DMS153 treated with DMSO at 0.1 percent for 48 hours (cell line): ENCODE measurements at regions not wholly inside any gene's neighbourhood (a gene's known extent, or its start where the extent isn't known, plus 50 kb on each side); places are given as distances from the start of the nearest gene placed in this dataset.

Experiments used
- DNase-seq: peaks from one replicate; lab custom pipeline; 2025; ENCODE audit not compliant: unreplicated experiment; lab: John Stamatoyannopoulos, UW

DNA sequence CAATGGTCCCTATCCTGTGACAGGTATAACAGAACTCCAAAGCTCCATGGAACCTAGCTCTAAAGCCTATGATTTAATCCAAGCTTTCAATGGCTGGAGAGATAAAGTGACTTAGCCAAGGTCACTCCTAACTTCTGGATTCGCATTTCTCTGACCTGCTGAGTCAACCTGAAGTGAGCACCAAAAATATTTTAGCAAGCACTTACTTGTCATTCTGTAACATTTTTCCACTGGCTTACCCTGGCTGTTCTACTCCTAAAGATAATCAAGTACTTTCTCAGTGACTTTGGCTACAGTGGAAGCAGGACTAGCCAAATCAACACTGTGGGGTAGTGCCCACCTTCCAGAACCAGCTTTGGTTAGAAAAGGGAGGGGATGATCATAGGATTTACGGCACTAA, 188.3 kb downstream of the OGFRL1 start:
- DNase-seq: no peak

DNA sequence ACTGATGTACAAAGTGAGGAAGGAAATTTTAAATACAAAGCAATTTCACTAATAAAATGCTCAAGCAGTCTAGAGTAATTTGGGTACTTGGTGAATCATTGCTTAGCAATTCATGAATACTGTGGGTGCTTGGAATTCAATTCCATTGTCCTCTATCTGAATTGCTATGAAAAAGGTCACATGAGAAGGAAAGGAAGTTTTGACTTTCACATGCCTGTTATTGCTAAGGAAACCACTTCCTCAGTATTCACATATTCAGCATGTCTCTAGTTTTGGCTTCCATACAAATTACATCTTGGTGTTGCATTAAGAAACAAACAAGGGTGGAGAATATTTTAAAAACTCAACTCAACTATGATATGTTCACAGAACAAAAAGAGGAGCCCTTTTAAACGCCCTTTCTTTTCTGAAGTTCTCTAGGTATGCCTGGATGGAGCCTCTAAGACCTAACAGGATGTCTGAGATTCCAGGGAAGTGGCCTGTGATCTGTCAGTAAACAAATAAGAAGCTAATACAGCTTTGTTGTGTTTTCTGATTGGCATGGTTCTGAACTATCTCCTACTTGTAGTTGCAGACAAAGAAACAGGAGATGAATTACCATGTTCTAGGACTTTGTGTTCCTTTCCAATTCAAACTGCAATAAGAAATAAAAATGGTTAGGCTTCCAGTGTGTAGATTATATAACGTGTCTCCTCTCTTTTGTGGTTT, 190.4 kb downstream of the OGFRL1 start:
- no peak for DNase-seq

DNA sequence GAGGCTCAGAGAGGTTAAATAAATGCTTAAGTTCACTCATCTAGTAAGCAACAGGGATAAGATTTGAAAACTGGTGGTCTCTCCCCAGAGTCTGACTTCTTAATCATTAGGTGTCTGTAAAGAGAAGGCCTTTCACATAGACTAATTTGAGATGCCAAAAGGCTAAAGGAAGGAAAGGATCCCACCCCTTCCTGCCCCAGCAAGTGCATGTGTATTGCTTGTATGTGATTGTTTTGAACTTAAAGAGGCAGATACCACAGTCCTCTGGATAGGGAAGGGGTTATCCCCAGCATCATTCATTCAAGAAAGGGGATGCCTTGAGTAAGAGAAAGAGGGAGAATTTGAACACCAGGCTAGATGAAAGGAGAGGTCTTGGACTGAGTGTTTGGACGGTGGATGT, 192.0 kb downstream of the OGFRL1 start:
- DNase-seq: no peak

DNA sequence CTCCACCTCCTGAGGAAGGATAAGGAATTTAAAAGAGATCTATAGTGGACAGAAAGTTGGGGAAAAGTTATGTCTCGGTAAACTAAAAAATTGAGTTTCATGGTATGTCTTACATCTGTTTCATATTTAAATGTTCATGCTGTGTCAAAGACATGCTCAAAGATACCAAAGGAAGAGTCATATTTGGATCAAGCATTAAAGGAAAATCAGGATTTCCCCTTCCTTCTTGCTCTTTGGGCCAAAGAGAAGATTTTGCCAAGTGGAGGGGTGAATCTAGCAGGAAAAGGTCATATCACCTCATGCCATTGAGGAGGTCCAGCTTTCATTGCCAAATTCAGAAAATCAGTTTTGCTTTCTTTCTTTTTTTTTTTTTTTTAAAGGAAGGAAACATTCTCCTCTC, 192.4 kb downstream of the OGFRL1 start:
- DNase-seq: no peak

DNA sequence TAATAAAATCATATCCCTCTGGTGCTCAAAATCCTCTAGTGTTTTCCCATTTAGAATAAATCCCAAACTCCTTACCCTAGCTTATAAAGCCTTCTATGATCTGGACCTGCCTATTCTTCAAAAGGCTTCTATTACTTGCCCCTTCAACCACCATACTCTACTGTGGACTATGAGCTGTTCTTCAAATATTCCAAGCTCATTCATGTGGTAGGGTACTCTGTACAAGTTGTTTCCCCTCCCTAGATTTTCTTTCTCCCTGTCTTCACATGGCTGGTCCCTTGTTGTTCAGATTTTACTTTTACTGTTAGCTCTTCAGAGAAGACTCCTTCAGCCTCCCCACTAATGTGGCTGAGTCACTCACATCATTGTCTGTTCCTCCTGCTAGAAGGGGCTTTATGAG, 193.2 kb downstream of the OGFRL1 start:
- DNase-seq: no peak

DNA sequence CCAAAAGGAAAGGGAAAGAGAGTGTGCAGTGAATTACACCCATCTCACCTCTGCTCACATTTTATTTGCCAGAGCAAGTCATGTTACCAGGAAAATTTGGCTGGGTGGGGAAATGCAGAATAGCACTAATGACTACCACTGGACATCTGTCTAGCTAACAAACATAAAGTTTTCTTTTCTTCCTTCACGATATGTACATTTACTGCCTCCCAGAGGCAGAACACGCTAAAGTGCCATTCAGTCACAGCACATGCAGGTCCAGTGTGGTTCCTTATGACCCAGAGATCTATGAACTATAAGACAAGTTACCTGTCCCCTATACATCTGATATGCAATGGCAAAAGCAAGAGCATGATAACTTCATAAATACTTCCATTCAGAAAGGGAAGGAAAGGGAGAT, 194.1 kb downstream of the OGFRL1 start:
- DNase-seq: no peak

DNA sequence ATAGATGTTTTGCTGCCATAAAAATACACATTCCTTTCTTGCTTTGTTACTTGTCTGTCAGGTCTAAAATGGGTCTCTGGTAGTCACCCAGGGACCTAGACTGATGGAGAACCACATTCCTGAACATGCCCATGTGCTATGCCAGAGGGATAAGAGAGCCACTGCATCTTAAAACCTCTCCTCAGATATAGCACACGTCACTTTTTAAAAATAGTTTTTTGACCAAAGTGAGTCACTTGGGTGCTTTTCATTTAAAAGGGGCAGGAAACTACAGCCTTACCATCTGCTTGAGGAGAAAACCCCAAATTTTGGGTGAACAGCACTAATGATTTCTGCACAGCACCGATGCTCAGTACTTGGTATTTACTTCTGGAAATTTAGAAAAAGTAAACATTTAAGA, 197.8 kb downstream of the OGFRL1 start:
- no peak for DNase-seq

DNA sequence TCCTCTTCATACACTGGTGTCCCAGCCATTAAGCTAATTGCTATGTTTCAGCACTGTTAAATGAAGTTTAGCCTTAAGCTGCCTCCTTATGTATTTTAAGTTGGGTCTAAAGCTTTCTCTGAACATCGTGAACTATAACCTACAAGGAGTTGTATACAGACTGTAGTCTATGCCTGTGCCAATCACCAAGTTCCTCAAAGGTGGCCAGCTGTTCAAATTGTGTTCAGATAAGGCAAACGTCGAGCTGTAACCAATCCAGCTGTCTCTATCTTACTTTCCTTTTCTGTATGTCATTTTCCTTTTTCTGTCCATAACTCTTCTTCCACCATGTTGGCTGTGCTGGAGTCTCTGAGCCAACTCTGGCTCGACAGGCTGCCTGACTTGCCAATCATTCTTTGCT, 199.6 kb downstream of the OGFRL1 start:
- no peak for DNase-seq

DNA sequence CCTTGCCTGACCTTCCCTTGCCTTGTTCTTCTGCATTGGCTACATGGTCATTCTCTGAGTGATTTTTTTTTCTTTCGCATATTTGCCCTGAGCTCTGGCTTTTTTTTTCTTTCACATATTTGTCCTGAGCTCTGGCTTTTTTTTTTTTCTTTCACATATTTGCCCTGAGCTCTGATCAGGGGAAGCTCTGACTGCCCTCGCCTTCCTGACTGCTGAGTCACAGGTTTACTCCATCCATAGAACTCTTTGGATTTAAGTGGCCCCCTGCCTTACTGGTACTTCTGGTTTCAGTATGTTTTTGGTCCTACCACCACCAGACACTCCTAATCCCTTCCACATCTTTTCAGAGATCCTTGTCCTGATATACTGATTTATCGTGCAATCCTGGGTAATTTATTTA, 201.1 kb downstream of the OGFRL1 start:
- no peak for DNase-seq

DNA sequence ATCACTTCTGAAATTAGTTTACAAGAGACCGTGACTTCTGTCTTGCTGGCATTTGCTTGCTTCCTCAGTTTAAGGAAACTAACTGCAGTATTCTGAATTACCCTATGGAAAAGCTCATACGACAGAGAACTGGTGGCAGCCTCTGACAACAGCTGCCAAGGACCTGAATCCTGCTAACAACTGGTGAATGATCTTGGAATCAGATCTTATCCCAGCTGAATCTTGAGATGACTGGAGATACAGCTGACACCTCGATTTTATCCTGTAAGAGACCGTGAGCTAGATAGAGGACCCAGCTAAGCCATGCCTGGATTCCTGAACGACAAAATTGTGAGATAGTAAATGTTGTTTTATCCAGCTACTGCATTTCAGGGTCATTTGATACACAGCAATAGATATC, 202.3 kb downstream of the OGFRL1 start:
- no peak for DNase-seq

DNA sequence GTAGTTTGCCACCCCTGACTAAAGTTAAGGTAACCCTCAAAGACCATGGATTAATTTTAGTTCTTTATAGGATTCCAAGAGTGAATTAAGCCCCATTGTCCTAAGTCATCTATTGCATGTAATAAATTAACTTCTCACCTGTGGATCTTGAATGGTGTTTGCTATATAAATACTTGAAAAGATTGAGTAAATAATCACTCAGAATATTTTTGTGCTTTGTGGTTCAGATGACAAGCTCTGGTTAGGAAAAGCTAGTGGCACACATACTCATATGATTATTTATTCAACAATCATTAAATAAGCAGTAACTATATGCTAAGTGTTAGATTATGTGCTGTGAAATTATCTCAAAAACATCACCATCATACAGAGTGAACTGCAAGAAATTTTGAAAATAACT, 203.2 kb downstream of the OGFRL1 start:
- no peak for DNase-seq

DNA sequence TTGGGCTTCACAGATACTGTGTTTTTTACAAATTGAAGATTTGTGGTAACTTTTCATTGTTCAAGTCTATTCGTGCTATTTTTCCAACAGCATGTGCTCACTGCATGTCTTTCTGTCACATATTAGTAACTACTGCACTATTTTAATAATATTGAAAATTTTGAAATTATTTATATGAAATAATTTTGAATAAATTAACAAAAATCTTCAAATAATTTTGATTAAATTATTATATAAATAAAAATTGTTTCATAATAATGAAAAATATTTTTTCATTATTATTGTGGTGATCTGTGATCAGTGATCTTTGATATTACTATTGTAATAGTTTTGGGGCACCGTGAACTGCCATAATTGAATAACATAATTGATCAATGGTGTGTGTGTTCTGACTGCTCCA, 204.1 kb downstream of the OGFRL1 start:
- DNase-seq: no peak

DNA sequence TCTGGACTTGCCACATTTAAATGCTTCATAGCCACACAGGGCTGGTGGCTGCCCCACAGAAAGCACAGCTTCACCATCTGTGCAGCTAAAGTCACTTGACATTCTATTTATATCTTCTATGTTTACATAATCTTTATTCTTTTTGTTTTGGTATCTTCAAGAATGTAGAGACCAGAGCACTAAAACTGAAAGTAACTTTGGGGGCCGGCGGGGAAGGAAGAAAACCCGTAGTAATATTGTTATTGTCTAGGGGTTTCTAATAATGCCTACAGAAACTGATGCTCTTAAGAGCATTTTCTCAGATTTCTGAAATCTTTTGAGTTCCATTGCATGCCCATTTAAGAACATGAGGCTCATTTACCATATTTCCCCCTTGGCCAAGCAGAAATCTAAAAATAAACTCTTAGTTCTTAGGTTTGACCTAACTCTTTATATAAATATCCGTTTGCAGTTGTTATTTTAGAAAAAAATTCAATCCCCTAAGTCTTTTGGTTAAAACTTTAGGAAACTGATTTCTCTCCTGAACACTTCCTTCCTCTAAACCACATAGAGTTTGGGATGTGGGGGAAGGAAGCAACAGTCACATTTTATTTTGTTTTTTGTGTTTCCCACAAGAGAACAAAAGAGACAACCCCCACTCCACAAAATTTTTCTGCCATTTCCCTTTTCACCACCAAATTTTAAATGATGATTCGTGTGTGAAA, 207.6 kb downstream of the OGFRL1 start:
- no peak for DNase-seq

DNA sequence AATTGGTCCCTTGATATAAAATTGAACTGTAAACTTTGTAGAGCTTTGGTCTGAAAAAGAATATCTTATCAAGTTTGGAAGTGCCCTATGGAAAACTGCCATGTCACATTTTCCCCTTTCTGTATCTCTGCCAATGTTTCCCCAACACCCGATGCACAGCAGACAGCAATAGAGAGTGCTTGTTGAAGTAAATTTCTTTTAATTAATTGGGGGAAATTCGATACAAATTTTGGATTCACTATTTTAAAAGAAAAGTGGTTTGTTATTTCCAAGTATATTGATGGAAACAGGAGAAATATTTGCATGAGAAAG, 208.1 kb downstream of the OGFRL1 start:
- no peak for DNase-seq

DNA sequence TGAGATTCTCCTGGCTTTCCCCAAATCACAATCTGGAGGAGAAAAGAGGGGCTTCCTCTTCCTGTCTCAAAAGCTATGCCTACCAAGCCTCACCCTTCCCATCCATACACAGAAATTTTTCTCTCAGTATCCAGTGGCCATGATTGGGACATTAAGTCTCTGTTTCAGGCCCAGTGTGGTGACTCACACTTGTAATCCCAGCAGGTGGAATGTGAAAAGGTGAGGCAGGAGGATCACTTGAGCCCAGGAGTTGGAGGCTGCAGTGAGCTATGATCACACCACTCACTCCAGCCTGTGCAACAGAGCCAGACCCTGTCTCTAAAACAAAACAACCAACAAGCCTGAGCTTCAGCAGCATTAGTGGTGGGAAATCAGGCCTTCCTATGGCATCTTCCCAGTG, 210.0 kb downstream of the OGFRL1 start:
- DNase-seq: no peak

DNA sequence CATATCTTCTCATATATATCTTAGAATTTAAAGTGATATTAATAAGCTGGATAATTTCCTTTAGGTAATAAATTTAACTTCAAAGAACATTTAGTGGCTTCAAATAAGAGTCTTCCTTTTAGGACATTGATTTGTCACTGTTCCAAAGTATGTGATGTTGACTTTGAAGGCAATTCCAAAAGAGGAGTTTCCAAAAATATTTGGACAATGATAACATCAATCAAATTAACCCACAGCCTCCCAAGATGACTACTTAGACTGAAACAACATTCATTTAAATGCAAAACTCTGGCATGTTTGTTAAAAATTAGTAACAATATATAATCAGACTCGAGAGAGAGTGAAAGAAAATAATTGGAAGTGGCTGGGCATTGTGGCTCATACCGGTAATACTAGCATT, 211.1 kb downstream of the OGFRL1 start:
- no peak for DNase-seq

DNA sequence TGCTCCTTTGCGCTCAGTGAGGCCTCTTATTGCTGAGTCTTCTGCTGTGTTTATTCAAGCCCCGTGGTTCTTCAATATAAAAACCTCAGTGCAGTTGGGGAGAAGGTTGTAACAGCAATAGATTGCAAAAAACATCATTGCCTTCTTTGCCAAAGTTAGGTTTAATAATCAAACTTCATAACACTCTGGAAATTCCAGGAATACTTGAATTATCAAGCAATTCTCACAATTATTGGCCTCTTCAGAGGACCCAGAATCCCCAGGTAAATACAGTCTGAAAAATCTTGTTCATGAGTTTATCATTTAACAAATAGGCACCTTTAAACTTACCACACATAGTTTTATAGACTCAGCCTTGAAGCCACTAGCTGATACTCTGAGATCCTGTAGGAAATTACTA, 213.6 kb downstream of the OGFRL1 start:
- DNase-seq: no peak

DNA sequence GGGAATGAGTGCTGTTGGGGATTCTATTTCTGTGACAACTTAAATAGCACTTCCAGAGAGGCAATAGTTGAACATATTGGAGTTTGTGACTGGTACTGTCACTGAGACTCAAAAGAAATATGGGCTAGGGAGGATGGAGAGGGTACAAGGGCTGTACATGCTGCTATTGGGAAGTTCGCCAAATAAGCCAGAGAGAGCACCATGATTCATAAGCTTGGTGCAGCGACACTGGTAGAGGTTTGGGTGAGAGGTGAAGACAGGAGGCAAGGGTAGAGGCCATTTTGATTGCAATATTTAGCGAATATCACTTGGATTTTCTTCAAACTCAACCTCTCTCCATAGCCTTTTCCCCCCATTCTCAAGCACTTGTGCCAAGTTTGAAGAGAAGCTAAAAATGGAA, 214.3 kb downstream of the OGFRL1 start:
- no peak for DNase-seq

DNA sequence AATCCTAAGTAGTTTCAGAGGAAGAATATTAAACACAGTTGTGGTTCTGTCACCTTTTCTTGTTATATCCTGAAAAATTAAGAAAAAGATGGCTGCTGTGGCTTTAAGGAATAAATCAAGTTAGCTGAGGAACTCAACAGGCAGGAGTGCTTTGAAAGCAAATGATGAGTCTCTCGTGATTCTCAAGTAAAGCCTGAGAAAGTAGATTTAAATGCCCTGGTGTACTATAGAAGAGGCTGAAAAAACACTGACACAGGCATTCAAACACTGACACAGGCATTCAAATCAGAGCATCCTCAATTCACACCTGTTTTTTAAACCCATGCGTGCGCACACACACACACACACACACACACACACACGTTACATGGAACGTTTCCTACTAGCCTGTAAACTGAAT, 218.6 kb downstream of the OGFRL1 start:
- no peak for DNase-seq

DNA sequence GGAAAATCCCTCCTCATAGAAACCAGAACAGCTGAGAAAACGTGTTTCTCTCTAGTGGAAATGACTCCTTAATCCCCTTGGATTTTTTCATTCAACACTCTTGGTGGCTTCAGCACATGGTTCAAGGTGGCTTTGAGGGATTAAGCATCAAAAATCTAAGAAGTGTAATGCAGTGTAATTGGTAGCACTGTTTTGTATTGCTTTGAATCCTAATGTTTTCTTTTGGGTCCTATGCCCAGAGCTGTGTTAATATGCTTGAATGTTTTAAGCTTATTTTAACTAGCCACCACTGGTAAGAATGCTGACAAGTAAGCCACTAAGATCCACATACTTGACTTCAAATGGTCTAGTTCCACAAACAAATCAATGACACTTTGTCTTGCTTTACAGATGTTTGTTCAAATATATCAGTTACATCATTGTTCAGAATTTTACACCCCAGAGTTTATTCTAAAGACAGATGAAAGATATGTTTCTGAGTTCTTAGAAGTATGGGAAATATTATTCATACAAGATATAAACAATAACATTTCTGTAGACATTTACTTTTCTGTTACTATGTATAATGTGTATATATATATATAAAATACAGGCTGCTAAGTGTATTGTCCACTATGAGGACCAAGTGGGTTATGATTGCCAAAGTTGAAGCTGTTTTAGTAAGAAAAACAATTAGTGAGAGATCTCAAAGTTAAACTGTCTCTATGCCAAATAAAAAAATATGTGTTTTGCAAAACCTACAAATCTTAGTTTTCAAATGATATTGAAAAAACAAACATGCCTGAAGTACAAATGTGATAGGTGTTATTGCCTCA, 220.8 kb downstream of the OGFRL1 start:
- no peak for DNase-seq

DNA sequence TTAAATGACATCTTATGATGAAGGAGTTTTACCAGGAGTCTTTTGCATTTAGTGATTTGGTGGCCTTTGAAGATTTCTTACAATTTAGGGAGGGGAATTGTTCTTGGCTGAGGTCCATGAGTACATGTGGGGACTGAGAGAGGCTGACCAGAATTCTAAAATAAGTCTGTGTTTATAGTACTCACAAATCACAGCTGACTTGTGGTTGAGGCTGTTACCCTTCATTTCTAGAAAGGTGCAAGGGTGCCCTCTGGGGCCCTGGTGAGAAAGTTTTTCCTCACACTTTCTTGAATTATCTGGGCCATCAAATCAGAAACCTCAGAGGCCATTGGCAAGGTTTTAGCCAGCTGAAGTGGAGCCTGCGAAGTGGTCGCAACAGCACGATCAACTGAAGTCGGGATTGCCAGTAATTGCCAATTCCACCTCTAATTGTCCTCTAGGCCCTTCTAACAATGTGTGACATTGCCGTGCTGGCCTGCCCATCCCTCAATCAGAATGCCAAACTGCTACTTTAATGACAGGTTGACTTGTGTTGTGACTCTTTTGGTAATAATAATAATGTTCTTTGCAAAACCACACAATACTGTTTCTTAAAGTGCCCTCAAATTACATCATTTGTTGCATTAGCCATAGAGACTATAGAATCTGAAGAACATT, 221.6 kb downstream of the OGFRL1 start:
- no peak for DNase-seq

DNA sequence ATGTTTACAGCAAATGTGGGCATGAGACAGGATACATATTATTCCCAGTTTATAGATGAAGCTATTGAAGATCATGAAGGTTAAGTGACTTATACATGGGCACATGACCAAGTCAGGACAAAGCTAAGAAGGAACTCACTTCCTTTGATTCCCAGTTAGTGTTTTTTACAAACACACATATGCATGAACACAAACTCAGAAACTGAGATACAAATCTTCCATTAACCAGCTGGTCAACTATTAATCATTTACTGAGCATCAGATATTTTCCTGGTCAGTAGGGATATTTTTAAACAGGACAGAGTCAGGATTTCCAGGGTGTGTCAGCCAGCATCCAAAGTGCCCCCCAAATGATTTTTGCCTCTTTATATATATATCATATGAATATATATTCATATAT, 222.2 kb downstream of the OGFRL1 start:
- DNase-seq: no peak
